ENCODE measurements at regions not wholly inside any gene's neighbourhood (a gene's known extent, or its start where the extent isn't known, plus 50 kb on each side); places are given as distances from the start of the nearest gene placed in this dataset.
"Not testable (repeated sequence)": the region's sequence is repeated elsewhere in the genome, so short reads cannot be mapped to it uniquely, and the experiment has no call there.

- Histone ChIP-seq H3K4me1 (ENCODE audit: control insufficient read depth, insufficient read depth, low read length) (no peaks in the 10 kb centered on the region), H3K4me3 (ENCODE audit: low read length) (no peak overlapping the region), H3K27ac (ENCODE audit: low read length) (no peak overlapping the region), H3K36me3 (ENCODE audit: control insufficient read depth, insufficient read depth, low read length) (no peaks in the 10 kb centered on the region), H3K27me3 (ENCODE audit: control insufficient read depth, insufficient read depth, low read length) (no peaks in the 10 kb centered on the region), H3K9me3 (replicated peaks; ENCODE audit: control insufficient read depth, low read depth, low read length) (no peaks in the 10 kb centered on the region)
- no peak for DNase-seq
- WGBS (ENCODE audit: insufficient coverage), result 100% methylated on average over 1 of the region's 1 CpG
Observed at GRCh38 chr6:146937316-146937715, 266.9 kb upstream of the STXBP5 start.

GRCh38 chr6:146938266-146938665, 266.0 kb upstream of the STXBP5 start:
- DNase-seq, result no peak
- WGBS (ENCODE audit: insufficient coverage), result no CpG with 5 or more reads among the region's 1 CpG
- Histone ChIP-seq H3K27me3 (ENCODE audit: control insufficient read depth, insufficient read depth, low read length) (no peaks in the 10 kb centered on the region), H3K36me3 (ENCODE audit: control insufficient read depth, insufficient read depth, low read length) (no peaks in the 10 kb centered on the region), H3K4me1 (ENCODE audit: control insufficient read depth, insufficient read depth, low read length) (no peaks in the 10 kb centered on the region), H3K27ac (ENCODE audit: low read length) (no peak overlapping the region), H3K9me3 (replicated peaks; ENCODE audit: control insufficient read depth, low read depth, low read length) (peaks cover 3% of the 10 kb centered on the region), H3K4me3 (ENCODE audit: low read length) (no peak overlapping the region)

GRCh38 chr6:146939456-146939855, 264.8 kb upstream of the STXBP5 start:
- not testable (repeated sequence) for DNase-seq; H3K4me1 ChIP-seq (ENCODE audit: control insufficient read depth, insufficient read depth, low read length); H3K27ac ChIP-seq (ENCODE audit: low read length); H3K36me3 ChIP-seq (ENCODE audit: control insufficient read depth, insufficient read depth, low read length); H3K27me3 ChIP-seq (ENCODE audit: control insufficient read depth, insufficient read depth, low read length); H3K4me3 ChIP-seq (ENCODE audit: low read length); H3K9me3 ChIP-seq (replicated peaks; ENCODE audit: control insufficient read depth, low read depth, low read length)
- 71% methylated on average over 2 of the region's 6 CpGs for WGBS (ENCODE audit: insufficient coverage)

GRCh38 chr6:146943664-146944063, 260.6 kb upstream of the STXBP5 start:
- Histone ChIP-seq H3K4me1 (ENCODE audit: control insufficient read depth, insufficient read depth, low read length) (no peaks in the 10 kb centered on the region), H3K4me3 (ENCODE audit: low read length) (no peak overlapping the region), H3K36me3 (ENCODE audit: control insufficient read depth, insufficient read depth, low read length) (no peaks in the 10 kb centered on the region), H3K9me3 (replicated peaks; ENCODE audit: control insufficient read depth, low read depth, low read length) (peaks cover 3% of the 10 kb centered on the region), H3K27me3 (ENCODE audit: control insufficient read depth, insufficient read depth, low read length) (no peaks in the 10 kb centered on the region), H3K27ac (ENCODE audit: low read length) (no peak overlapping the region)
- DNase-seq, result no peak
- WGBS (ENCODE audit: insufficient coverage), result 100% methylated on average over 1 of the region's 4 CpGs

GRCh38 chr6:146944077-146944476, 260.1 kb upstream of the STXBP5 start:
- DNase-seq, result no peak
- no peak overlapping the region for H3K27ac ChIP-seq (ENCODE audit: low read length)

GRCh38 chr6:146944809-146945208, 259.4 kb upstream of the STXBP5 start:
- H3K36me3 ChIP-seq (ENCODE audit: control insufficient read depth, insufficient read depth, low read length), result no peaks in the 10 kb centered on the region
- H3K9me3 ChIP-seq (replicated peaks; ENCODE audit: control insufficient read depth, low read depth, low read length), result peaks cover 3% of the 10 kb centered on the region
- no peaks in the 10 kb centered on the region for H3K4me1 ChIP-seq (ENCODE audit: control insufficient read depth, insufficient read depth, low read length)
- H3K27ac ChIP-seq (ENCODE audit: low read length), result no peak overlapping the region
- no peaks in the 10 kb centered on the region for H3K27me3 ChIP-seq (ENCODE audit: control insufficient read depth, insufficient read depth, low read length)
- WGBS (ENCODE audit: insufficient coverage), result 73% methylated on average over 1 of the region's 2 CpGs
- no peak for DNase-seq
- H3K4me3 ChIP-seq (ENCODE audit: low read length), result no peak overlapping the region

More at GRCh38 chr6:146944077-146944476, 260.1 kb upstream of the STXBP5 start:
- Histone ChIP-seq H3K27me3 (ENCODE audit: control insufficient read depth, insufficient read depth, low read length) (no peaks in the 10 kb centered on the region), H3K4me1 (ENCODE audit: control insufficient read depth, insufficient read depth, low read length) (no peaks in the 10 kb centered on the region), H3K9me3 (replicated peaks; ENCODE audit: control insufficient read depth, low read depth, low read length) (peaks cover 3% of the 10 kb centered on the region), H3K4me3 (ENCODE audit: low read length) (no peak overlapping the region), H3K36me3 (ENCODE audit: control insufficient read depth, insufficient read depth, low read length) (no peaks in the 10 kb centered on the region)

- H3K9me3 ChIP-seq (replicated peaks; ENCODE audit: control insufficient read depth, low read depth, low read length), result peaks cover 3% of the 10 kb centered on the region
- H3K36me3 ChIP-seq (ENCODE audit: control insufficient read depth, insufficient read depth, low read length), result no peaks in the 10 kb centered on the region
- H3K4me3 ChIP-seq (ENCODE audit: low read length), result no peak overlapping the region
- DNase-seq, result no peak
- no CpG with 5 or more reads among the region's 1 CpG for WGBS (ENCODE audit: insufficient coverage)
- H3K27ac ChIP-seq (ENCODE audit: low read length), result no peak overlapping the region
- no peaks in the 10 kb centered on the region for H3K4me1 ChIP-seq (ENCODE audit: control insufficient read depth, insufficient read depth, low read length)
- H3K27me3 ChIP-seq (ENCODE audit: control insufficient read depth, insufficient read depth, low read length), result no peaks in the 10 kb centered on the region
Observed at GRCh38 chr6:146946559-146946958, 257.7 kb upstream of the STXBP5 start.

- Histone ChIP-seq H3K27ac (ENCODE audit: low read length) (no peak overlapping the region), H3K4me3 (ENCODE audit: low read length) (no peak overlapping the region), H3K27me3 (ENCODE audit: control insufficient read depth, insufficient read depth, low read length) (no peaks in the 10 kb centered on the region), H3K4me1 (ENCODE audit: control insufficient read depth, insufficient read depth, low read length) (no peaks in the 10 kb centered on the region), H3K9me3 (replicated peaks; ENCODE audit: control insufficient read depth, low read depth, low read length) (no peaks in the 10 kb centered on the region), H3K36me3 (ENCODE audit: control insufficient read depth, insufficient read depth, low read length) (no peaks in the 10 kb centered on the region)
- WGBS (ENCODE audit: insufficient coverage), result no CpG with 5 or more reads among the region's 3 CpGs
- DNase-seq, result no peak
Observed at GRCh38 chr6:146948790-146949342, 255.4 kb upstream of the STXBP5 start.

- Histone ChIP-seq H3K27me3 (ENCODE audit: control insufficient read depth, insufficient read depth, low read length) (no peaks in the 10 kb centered on the region), H3K36me3 (ENCODE audit: control insufficient read depth, insufficient read depth, low read length) (no peaks in the 10 kb centered on the region), H3K4me1 (ENCODE audit: control insufficient read depth, insufficient read depth, low read length) (no peaks in the 10 kb centered on the region), H3K27ac (ENCODE audit: low read length) (no peak overlapping the region), H3K4me3 (ENCODE audit: low read length) (no peak overlapping the region), H3K9me3 (replicated peaks; ENCODE audit: control insufficient read depth, low read depth, low read length) (no peaks in the 10 kb centered on the region)
- WGBS (ENCODE audit: insufficient coverage), result no CpG with 5 or more reads among the region's 1 CpG
- DNase-seq, result no peak
Observed at GRCh38 chr6:146949425-146949824, 254.8 kb upstream of the STXBP5 start.

GRCh38 chr6:146950351-146950835, 253.8 kb upstream of the STXBP5 start:
- Histone ChIP-seq H3K9me3 (replicated peaks; ENCODE audit: control insufficient read depth, low read depth, low read length) (no peaks in the 10 kb centered on the region), H3K4me3 (ENCODE audit: low read length) (no peak overlapping the region), H3K27me3 (ENCODE audit: control insufficient read depth, insufficient read depth, low read length) (no peaks in the 10 kb centered on the region), H3K27ac (ENCODE audit: low read length) (no peak overlapping the region), H3K36me3 (ENCODE audit: control insufficient read depth, insufficient read depth, low read length) (no peaks in the 10 kb centered on the region), H3K4me1 (ENCODE audit: control insufficient read depth, insufficient read depth, low read length) (no peaks in the 10 kb centered on the region)
- DNase-seq, result no peak
- WGBS (ENCODE audit: insufficient coverage), result 62% methylated on average over 7 of the region's 7 CpGs

GRCh38 chr6:146955570-146955969, 248.6 kb upstream of the STXBP5 start:
- Histone ChIP-seq H3K27ac (ENCODE audit: low read length) (no peak overlapping the region), H3K36me3 (ENCODE audit: control insufficient read depth, insufficient read depth, low read length) (no peaks in the 10 kb centered on the region), H3K9me3 (replicated peaks; ENCODE audit: control insufficient read depth, low read depth, low read length) (no peaks in the 10 kb centered on the region), H3K4me3 (ENCODE audit: low read length) (no peak overlapping the region), H3K4me1 (ENCODE audit: control insufficient read depth, insufficient read depth, low read length) (no peaks in the 10 kb centered on the region), H3K27me3 (ENCODE audit: control insufficient read depth, insufficient read depth, low read length) (no peaks in the 10 kb centered on the region)
- no peak for DNase-seq

Measured in muscle of leg (tissue), 3 donors.